HFF-Myc (cell line): ENCODE measurements at regions not wholly inside any gene's neighbourhood (a gene's known extent, or its start where the extent isn't known, plus 50 kb on each side); places are given as distances from the start of the nearest gene placed in this dataset.

Experiments used
- DNase-seq: peaks from one replicate; pipeline ENCODE4 v3.0.0-alpha.2; 2011; ENCODE audit warnings: low read depth; ENCODE audit errors: extremely low read depth
- H3K4me3 ChIP-seq: replicated peaks from 2 replicates; pipeline ENCODE4 v1.5.1; 2011; ENCODE audit warnings: low read depth, mild to moderate bottlenecking, control low read depth, low read length
- CTCF ChIP-seq: IDR thresholded peaks from 2 replicates; pipeline ENCODE4 v1.5.1; 2012; ENCODE audit warnings: mild to moderate bottlenecking, low read depth, low read length, control low read depth; ENCODE audit errors: missing control alignments

DNA sequence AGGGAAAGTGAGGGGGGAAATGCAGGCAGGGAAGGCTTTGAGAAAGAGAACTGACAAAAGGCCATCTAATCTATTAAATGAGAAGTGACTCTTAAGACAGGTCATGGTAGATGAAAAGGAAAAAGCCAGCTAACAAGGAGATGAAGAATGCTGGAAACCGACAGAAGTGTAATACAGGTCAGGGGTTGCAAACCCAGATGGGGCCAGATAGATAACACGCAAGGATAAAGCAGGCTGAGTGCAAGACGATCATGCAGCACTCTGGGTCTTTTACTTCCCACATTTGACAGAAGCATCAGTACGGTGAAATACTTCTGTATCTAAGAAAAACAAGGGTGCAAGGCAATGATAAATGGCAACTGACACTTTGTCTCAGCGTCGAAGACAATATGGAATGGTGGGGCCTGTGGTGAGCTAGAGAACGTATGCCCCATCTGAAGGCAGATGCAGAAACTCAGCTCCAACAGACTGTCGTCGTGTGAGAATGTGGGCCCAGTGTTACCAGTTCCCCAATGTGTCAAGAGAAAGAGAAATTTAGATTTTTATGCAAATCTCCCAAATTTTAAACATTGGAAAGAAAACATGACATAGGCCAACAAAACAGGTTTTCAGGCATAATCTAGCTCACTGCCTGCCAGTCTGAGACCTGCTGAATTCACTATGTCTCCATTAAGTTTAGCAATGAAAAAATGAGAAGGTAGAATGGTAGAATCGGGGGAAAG is 187.4 kb downstream of the PHLDA1 start:
- no peak overlapping the region for H3K4me3 ChIP-seq
- DNase-seq: no peak
- TF ChIP-seq CTCF: no peak

DNA sequence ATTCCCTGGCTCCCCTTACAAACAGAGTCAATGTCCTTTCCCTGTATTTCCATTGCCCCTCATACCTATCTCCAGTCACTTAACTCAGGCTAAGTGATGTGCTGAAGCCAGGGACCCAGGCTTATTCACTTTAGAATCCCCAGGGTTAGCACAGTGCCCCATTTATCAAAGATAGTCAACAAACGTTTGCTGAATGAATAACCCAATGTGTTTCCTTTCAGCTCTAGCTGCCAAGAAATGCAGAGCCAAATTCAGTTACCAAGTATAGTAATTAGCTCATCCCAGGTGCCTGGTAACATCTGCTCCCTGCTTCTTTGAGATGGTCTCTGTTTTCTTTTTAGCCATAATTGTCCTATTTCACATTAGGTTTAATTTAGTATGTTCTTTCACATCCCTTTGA is 189.5 kb downstream of the PHLDA1 start:
- H3K4me3 ChIP-seq: no peak overlapping the region
- DNase-seq: no peak
- TF ChIP-seq CTCF: no peak

DNA sequence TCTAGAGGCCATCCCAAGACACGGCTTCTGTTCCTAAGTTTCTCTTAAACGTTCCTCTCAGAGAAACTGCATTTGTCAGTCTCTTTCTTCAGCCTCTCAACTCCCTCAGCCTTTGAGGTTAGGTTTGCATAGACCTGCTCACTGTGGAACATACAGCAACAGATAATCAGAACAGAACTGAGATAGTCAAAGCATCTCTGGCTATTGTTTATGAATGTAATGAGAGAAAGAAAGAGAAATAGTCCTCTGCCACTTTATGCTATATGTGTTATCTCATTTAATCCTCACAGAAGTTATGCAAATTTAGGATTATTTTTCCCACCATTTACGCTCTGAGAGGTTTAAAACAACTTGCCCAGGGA is 190.6 kb downstream of the PHLDA1 start:
- H3K4me3 ChIP-seq: no peak overlapping the region
- DNase-seq: no peak

GRCh38 chr12:75838309-75838708 is 193.3 kb downstream of the PHLDA1 start:
- no peak for DNase-seq
- no peak overlapping the region for H3K4me3 ChIP-seq
- TF ChIP-seq CTCF: no peak

More for the DNA sequence above, 190.6 kb downstream of the PHLDA1 start:
- no peak for TF ChIP-seq CTCF

DNA sequence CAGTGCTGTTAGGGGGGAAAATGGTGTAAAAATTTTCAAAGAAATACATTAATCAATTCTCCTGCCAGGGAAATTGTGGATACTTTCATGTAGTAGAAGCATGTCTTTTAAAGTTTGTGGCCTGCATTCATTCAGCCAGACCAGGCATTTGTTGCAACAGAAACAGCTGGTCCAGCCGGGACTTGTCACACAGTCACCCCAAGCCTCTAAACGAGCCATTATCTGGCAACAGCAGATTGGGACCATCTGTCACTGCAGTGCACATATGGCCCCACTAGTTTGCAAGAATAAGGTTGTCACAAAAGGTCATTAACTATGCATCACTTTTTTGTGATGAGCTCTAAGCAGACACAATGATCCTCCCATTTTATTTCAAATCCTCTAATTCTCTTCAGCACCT is 193.9 kb downstream of the PHLDA1 start:
- TF ChIP-seq CTCF: no peak
- DNase-seq: no peak
- H3K4me3 ChIP-seq: no peak overlapping the region

GRCh38 chr12:75836533-75836932 is 195.0 kb downstream of the PHLDA1 start:
- no peak overlapping the region for H3K4me3 ChIP-seq
- DNase-seq: no peak
- no peak for TF ChIP-seq CTCF

DNA sequence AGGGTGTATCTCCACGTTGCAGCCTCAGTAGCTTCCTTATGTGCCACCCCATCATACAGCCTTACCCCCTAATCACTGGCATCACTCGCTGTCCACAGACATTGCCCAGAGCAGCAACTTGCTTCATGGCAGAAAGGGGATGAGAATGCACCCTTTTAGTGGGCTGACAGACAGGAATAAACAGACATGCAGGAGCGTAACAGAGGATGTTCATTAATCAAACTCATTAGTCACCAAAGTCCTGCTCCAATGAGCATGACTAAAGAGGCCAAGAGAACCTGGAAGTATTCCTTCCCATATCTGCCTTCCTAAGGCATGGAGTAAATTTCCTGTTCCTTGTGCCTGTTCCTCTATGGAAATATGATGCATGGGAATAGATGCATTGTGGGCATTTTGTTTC is 197.0 kb downstream of the PHLDA1 start:
- TF ChIP-seq CTCF: no peak
- DNase-seq: no peak

More for the DNA sequence above, 197.0 kb downstream of the PHLDA1 start:
- H3K4me3 ChIP-seq: no peak overlapping the region
